Suprapubic skin (tissue), 3 donors: ENCODE measurements at regions not wholly inside any gene's neighbourhood (a gene's known extent, or its start where the extent isn't known, plus 50 kb on each side); places are given as distances from the start of the nearest gene placed in this dataset.

Source experiments
- POLR2AphosphoS5 ChIP-seq, 3 donors: sonication (generic); formaldehyde crosslinking; IDR thresholded peaks; one replicate each; pipeline ENCODE4 v1.6.1; 2017; ENCODE audit warnings: antibody characterized with exemption in 3 of 3
- TF ChIP-seq, protein P1 (sequence below), 2 donors: fragments of 200-600 bp in 1 of 2; fragments of 450-650 bp in 1 of 2; sonication (generic) in 1 of 2; IDR thresholded peaks; one replicate each; pipeline ENCODE4 v1.5.1; 2016 to 2019; ENCODE audit warnings: antibody characterized with exemption in 2 of 2, mild to moderate bottlenecking in 1 of 2, moderate library complexity in 1 of 2

DNA sequence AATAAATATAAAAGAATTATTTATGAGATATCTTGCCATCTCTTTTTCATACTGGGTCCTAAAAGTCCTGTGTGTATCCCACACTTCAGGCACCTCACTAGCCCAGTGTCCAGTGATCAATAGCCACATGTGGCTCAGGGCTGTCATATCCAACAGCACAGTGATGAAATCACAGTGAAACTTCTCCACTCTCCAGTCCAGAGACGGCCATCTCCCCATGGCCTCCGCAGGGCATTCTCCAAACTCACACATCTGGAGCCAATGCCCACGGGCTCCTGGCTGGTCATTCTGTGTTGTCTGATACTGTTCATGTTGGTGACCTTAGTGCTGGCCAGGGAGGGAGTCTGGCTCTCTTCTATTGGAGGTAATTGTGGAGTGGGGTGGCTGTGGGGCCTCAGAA lies 125.2 kb upstream of the SDK2 start:
- TF ChIP-seq, protein P1, sequence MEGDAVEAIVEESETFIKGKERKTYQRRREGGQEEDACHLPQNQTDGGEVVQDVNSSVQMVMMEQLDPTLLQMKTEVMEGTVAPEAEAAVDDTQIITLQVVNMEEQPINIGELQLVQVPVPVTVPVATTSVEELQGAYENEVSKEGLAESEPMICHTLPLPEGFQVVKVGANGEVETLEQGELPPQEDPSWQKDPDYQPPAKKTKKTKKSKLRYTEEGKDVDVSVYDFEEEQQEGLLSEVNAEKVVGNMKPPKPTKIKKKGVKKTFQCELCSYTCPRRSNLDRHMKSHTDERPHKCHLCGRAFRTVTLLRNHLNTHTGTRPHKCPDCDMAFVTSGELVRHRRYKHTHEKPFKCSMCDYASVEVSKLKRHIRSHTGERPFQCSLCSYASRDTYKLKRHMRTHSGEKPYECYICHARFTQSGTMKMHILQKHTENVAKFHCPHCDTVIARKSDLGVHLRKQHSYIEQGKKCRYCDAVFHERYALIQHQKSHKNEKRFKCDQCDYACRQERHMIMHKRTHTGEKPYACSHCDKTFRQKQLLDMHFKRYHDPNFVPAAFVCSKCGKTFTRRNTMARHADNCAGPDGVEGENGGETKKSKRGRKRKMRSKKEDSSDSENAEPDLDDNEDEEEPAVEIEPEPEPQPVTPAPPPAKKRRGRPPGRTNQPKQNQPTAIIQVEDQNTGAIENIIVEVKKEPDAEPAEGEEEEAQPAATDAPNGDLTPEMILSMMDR (IDR thresholded peaks at IDR 0.05), result no peak
- no peak for TF ChIP-seq POLR2AphosphoS5 (IDR thresholded peaks at IDR 0.05)
